MM.1S (cell line): ENCODE measurements at regions not wholly inside any gene's neighbourhood (a gene's known extent, or its start where the extent isn't known, plus 50 kb on each side); places are given as distances from the start of the nearest gene placed in this dataset.

Experiments used
- EZH2 ChIP-seq: fragments of 300-600 bp; sonication (generic); optimal IDR thresholded peaks from 2 replicates; pipeline ENCODE3; 2017; ENCODE audit warnings: low read depth, mild to moderate bottlenecking, antibody characterized with exemption, low read length, mixed read lengths
- EZH2phosphoT487 ChIP-seq: fragments of 300-600 bp; sonication (generic); IDR thresholded peaks from 2 replicates; pipeline ENCODE4 v1.6.1; 2018; ENCODE audit warnings: antibody characterized with exemption, low read length
- TF ChIP-seq, protein P1 (sequence below): fragments of 300-600 bp; sonication (generic); IDR thresholded peaks from 2 replicates; pipeline ENCODE4 v1.5.1; 2016; ENCODE audit warnings: antibody characterized with exemption, low read length, mixed read lengths

DNA sequence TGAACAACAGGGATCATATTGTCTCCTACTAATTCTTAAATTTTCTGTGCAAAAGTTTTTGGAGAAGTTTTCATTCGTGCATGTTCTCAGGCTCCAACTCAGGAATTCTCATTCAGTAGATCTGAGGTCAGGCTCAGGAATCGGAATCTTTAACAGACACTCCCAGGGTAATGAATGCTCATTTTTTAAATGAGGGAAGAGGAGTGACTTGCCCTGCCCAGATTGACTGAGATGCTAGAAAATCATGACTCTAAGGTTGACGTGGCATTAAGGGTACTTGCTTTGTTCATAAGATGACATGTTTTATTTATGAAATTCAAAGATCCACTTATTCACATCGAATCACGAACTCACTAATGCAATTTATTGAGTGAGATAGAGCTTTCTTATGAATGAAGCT lies 196.6 kb upstream of the NPVF start:
- TF ChIP-seq, protein P1, sequence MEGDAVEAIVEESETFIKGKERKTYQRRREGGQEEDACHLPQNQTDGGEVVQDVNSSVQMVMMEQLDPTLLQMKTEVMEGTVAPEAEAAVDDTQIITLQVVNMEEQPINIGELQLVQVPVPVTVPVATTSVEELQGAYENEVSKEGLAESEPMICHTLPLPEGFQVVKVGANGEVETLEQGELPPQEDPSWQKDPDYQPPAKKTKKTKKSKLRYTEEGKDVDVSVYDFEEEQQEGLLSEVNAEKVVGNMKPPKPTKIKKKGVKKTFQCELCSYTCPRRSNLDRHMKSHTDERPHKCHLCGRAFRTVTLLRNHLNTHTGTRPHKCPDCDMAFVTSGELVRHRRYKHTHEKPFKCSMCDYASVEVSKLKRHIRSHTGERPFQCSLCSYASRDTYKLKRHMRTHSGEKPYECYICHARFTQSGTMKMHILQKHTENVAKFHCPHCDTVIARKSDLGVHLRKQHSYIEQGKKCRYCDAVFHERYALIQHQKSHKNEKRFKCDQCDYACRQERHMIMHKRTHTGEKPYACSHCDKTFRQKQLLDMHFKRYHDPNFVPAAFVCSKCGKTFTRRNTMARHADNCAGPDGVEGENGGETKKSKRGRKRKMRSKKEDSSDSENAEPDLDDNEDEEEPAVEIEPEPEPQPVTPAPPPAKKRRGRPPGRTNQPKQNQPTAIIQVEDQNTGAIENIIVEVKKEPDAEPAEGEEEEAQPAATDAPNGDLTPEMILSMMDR = no peak
- TF ChIP-seq EZH2phosphoT487 (no peak), EZH2 (no peak)
